ENCODE measurements at regions not wholly inside any gene's neighbourhood (a gene's known extent, or its start where the extent isn't known, plus 50 kb on each side); places are given as distances from the start of the nearest gene placed in this dataset.

- no peaks in the 10 kb centered on the region for H3K27me3 ChIP-seq (ENCODE audit: control insufficient read depth, insufficient read depth, low read length)
- H3K9ac ChIP-seq = no peak overlapping the region
- H3K4me1 ChIP-seq = no peaks in the 10 kb centered on the region
- H2AFZ ChIP-seq = no peak overlapping the region
- H3K9me3 ChIP-seq (ENCODE audit: control insufficient read depth, low read length) = no peaks in the 10 kb centered on the region
- no peak overlapping the region for H3K27ac ChIP-seq
- no peak overlapping the region for H3K4me2 ChIP-seq (ENCODE audit: low read length)
- no peak for TF ChIP-seq CTCF (IDR thresholded peaks at IDR 0.05)
- H3K4me3 ChIP-seq (ENCODE audit: low read depth, low read length) = no peak overlapping the region
- H3K79me2 ChIP-seq = no peaks in the 10 kb centered on the region
- no peaks in the 10 kb centered on the region for H3K36me3 ChIP-seq (ENCODE audit: control insufficient read depth, insufficient read depth, low read length)
Observed at GRCh38 chr4:130257271-130257670, 1161.3 kb downstream of the C4orf33 start.

- Histone ChIP-seq H3K4me3 (ENCODE audit: low read depth, low read length) (no peak overlapping the region), H3K4me2 (ENCODE audit: low read length) (no peak overlapping the region), H3K27ac (no peak overlapping the region), H2AFZ (no peak overlapping the region), H3K9ac (no peak overlapping the region), H3K79me2 (no peaks in the 10 kb centered on the region), H3K4me1 (no peaks in the 10 kb centered on the region), H3K9me3 (ENCODE audit: control insufficient read depth, low read length) (no peaks in the 10 kb centered on the region), H3K27me3 (ENCODE audit: control insufficient read depth, insufficient read depth, low read length) (no peaks in the 10 kb centered on the region), H3K36me3 (ENCODE audit: control insufficient read depth, insufficient read depth, low read length) (no peaks in the 10 kb centered on the region)
- no peak for TF ChIP-seq CTCF (IDR thresholded peaks at IDR 0.05)
Observed at GRCh38 chr4:130266814-130267213, 1170.9 kb downstream of the C4orf33 start.

GRCh38 chr4:130288576-130288975, 1192.6 kb downstream of the C4orf33 start:
- no peak overlapping the region for H3K9ac ChIP-seq

GRCh38 chr4:130293692-130294091, 1197.7 kb downstream of the C4orf33 start:
- H3K79me2 ChIP-seq = no peaks in the 10 kb centered on the region
- H3K4me2 ChIP-seq (ENCODE audit: low read length) = no peak overlapping the region
- no peak overlapping the region for H3K9ac ChIP-seq
- no peak overlapping the region for H2AFZ ChIP-seq
- no peaks in the 10 kb centered on the region for H3K27me3 ChIP-seq (ENCODE audit: control insufficient read depth, insufficient read depth, low read length)
- no peak for TF ChIP-seq CTCF (IDR thresholded peaks at IDR 0.05)
- no peak overlapping the region for H3K4me3 ChIP-seq (ENCODE audit: low read depth, low read length)
- H3K9me3 ChIP-seq (ENCODE audit: control insufficient read depth, low read length) = no peaks in the 10 kb centered on the region
- H3K27ac ChIP-seq = no peak overlapping the region
- no peaks in the 10 kb centered on the region for H3K36me3 ChIP-seq (ENCODE audit: control insufficient read depth, insufficient read depth, low read length)
- H3K4me1 ChIP-seq = no peaks in the 10 kb centered on the region

More at GRCh38 chr4:130288576-130288975, 1192.6 kb downstream of the C4orf33 start:
- no peaks in the 10 kb centered on the region for H3K79me2 ChIP-seq
- H3K27ac ChIP-seq = no peak overlapping the region
- no peaks in the 10 kb centered on the region for H3K36me3 ChIP-seq (ENCODE audit: control insufficient read depth, insufficient read depth, low read length)
- no peak for TF ChIP-seq CTCF (IDR thresholded peaks at IDR 0.05)
- no peaks in the 10 kb centered on the region for H3K4me1 ChIP-seq
- H3K9me3 ChIP-seq (ENCODE audit: control insufficient read depth, low read length) = no peaks in the 10 kb centered on the region
- H2AFZ ChIP-seq = no peak overlapping the region
- H3K4me3 ChIP-seq (ENCODE audit: low read depth, low read length) = no peak overlapping the region
- no peak overlapping the region for H3K4me2 ChIP-seq (ENCODE audit: low read length)
- no peaks in the 10 kb centered on the region for H3K27me3 ChIP-seq (ENCODE audit: control insufficient read depth, insufficient read depth, low read length)

GRCh38 chr4:130296448-130296847, 1200.5 kb downstream of the C4orf33 start:
- Histone ChIP-seq H3K4me1 (no peaks in the 10 kb centered on the region), H3K9me3 (ENCODE audit: control insufficient read depth, low read length) (no peaks in the 10 kb centered on the region), H3K27ac (no peak overlapping the region), H3K4me3 (ENCODE audit: low read depth, low read length) (no peak overlapping the region), H3K36me3 (ENCODE audit: control insufficient read depth, insufficient read depth, low read length) (no peaks in the 10 kb centered on the region), H3K4me2 (ENCODE audit: low read length) (no peak overlapping the region), H3K9ac (no peak overlapping the region), H2AFZ (no peak overlapping the region), H3K79me2 (no peaks in the 10 kb centered on the region), H3K27me3 (ENCODE audit: control insufficient read depth, insufficient read depth, low read length) (no peaks in the 10 kb centered on the region)
- TF ChIP-seq CTCF (IDR thresholded peaks at IDR 0.05) = no peak
